HG03558 (cell line): ENCODE measurements at regions not wholly inside any gene's neighbourhood (a gene's known extent, or its start where the extent isn't known, plus 50 kb on each side); places are given as distances from the start of the nearest gene placed in this dataset.

Experiments
- ATAC-seq: cut with Tn5 transposase; IDR thresholded peaks from one replicate; pipeline ENCODE4 v1.9.1; 2021; ENCODE audit warnings: moderate number of reproducible peaks; ENCODE audit not compliant: unreplicated experiment; ENCODE audit errors: extremely low read depth

GRCh38 chr5:159773062-159773924, 143.0 kb upstream of the ADRA1B start:
- peak; percentile 79 for ATAC-seq

- no peak for ATAC-seq
Measured at GRCh38 chr5:159774476-159775031, 141.7 kb upstream of the ADRA1B start.

GRCh38 chr5:159775890-159776289, 140.4 kb upstream of the ADRA1B start:
- ATAC-seq = no peak

- no peak for ATAC-seq
Measured at GRCh38 chr5:159777049-159777660, 139.1 kb upstream of the ADRA1B start.

GRCh38 chr5:159779481-159779880, 136.8 kb upstream of the ADRA1B start:
- ATAC-seq = no peak

- ATAC-seq = no peak
Measured at GRCh38 chr5:159780246-159780645, 136.0 kb upstream of the ADRA1B start.

GRCh38 chr5:159781626-159782157, 134.6 kb upstream of the ADRA1B start:
- no peak for ATAC-seq

- no peak for ATAC-seq
Measured at GRCh38 chr5:159782197-159782994, 133.9 kb upstream of the ADRA1B start.

- ATAC-seq = no peak
Measured at GRCh38 chr5:159782995-159783300, 133.3 kb upstream of the ADRA1B start.

- no peak for ATAC-seq
Measured at GRCh38 chr5:159783726-159784247, 132.5 kb upstream of the ADRA1B start.

GRCh38 chr5:159784993-159785392, 131.3 kb upstream of the ADRA1B start:
- ATAC-seq = no peak

GRCh38 chr5:159785656-159786055, 130.6 kb upstream of the ADRA1B start:
- no peak for ATAC-seq

- ATAC-seq = no peak
Measured at GRCh38 chr5:159786201-159786600, 130.1 kb upstream of the ADRA1B start.

- no peak for ATAC-seq
Measured at GRCh38 chr5:159786901-159787691, 129.2 kb upstream of the ADRA1B start.

GRCh38 chr5:159787837-159788236, 128.4 kb upstream of the ADRA1B start:
- no peak for ATAC-seq

GRCh38 chr5:159788835-159789331, 127.4 kb upstream of the ADRA1B start:
- ATAC-seq = no peak

GRCh38 chr5:159792180-159792579, 124.1 kb upstream of the ADRA1B start:
- ATAC-seq = no peak

GRCh38 chr5:159797261-159797970, 118.9 kb upstream of the ADRA1B start:
- ATAC-seq = no peak

GRCh38 chr5:159799701-159800100, 116.6 kb upstream of the ADRA1B start:
- no peak for ATAC-seq
